Keratinocyte (primary cell): ENCODE measurements at regions not wholly inside any gene's neighbourhood (a gene's known extent, or its start where the extent isn't known, plus 50 kb on each side); places are given as distances from the start of the nearest gene placed in this dataset.

Experiments used
- DNase-seq: peaks from one replicate; pipeline ENCODE4 v3.0.0-alpha.2; 2011; ENCODE audit warnings: low read depth, missing footprints, low spot score
- FAIRE-seq: peaks from 2 replicates; lab custom pipeline; 2011; peaks lifted over from hg19 to GRCh38; lab: Jason Lieb, UNC
- H2AFZ ChIP-seq: 2 replicates; pipeline ENCODE4 v1.6.0; 2012; ENCODE audit warnings: low read length, control low read depth, inconsistent platforms; ENCODE audit not compliant: control insufficient read depth
- H3K27ac ChIP-seq: 2 replicates; pipeline ENCODE4 v1.5.1; 2011; ENCODE audit warnings: low read length; ENCODE audit not compliant: control insufficient read depth, insufficient read depth
- H3K27me3 ChIP-seq: 3 replicates; pipeline ENCODE4 v1.6.0; 2011; ENCODE audit warnings: low read length; ENCODE audit not compliant: control insufficient read depth, insufficient read depth; ENCODE audit errors: extremely low read depth
- H3K36me3 ChIP-seq, 2 experiments: 2 replicates in 1 of 2; 3 replicates in 1 of 2; pipeline ENCODE4 v1.5.1; 2011; ENCODE audit warnings: low read length in 2 of 2, mild to moderate bottlenecking in 1 of 2; ENCODE audit not compliant: control insufficient read depth in 2 of 2, insufficient read depth in 2 of 2; ENCODE audit errors: extremely low read depth in 1 of 2
- H3K4me1 ChIP-seq: 3 replicates; pipeline ENCODE4 v1.5.1; 2011; ENCODE audit warnings: low read length; ENCODE audit not compliant: control insufficient read depth, insufficient read depth; ENCODE audit errors: extremely low read depth
- H3K4me2 ChIP-seq: 3 replicates; pipeline ENCODE4 v1.6.0; 2011; ENCODE audit warnings: low read depth, low read length; ENCODE audit not compliant: control insufficient read depth, insufficient read depth; ENCODE audit errors: extremely low read depth
- H3K4me3 ChIP-seq, 3 experiments: fragments of 200-600 bp in 1 of 3; sonication (generic) in 1 of 3; 2 replicates in 2 of 3; 3 replicates in 1 of 3; pipeline ENCODE4 v1.5.1; 2011 to 2016; ENCODE audit warnings: low read length in 3 of 3, mild to moderate bottlenecking in 3 of 3, control low read depth in 2 of 3, inconsistent platforms in 1 of 3, low read depth in 1 of 3, mixed read lengths in 1 of 3, mixed run types in 1 of 3, moderate library complexity in 1 of 3; ENCODE audit not compliant: control insufficient read depth in 2 of 3, insufficient read depth in 2 of 3; ENCODE audit errors: extremely low read depth in 1 of 3
- H3K79me2 ChIP-seq: 2 replicates; pipeline ENCODE4 v1.6.0; 2012; ENCODE audit warnings: low read length; ENCODE audit not compliant: control insufficient read depth, insufficient read depth
- H3K9ac ChIP-seq: 3 replicates; pipeline ENCODE4 v1.6.0; 2011; ENCODE audit warnings: low read length; ENCODE audit not compliant: control insufficient read depth, insufficient read depth; ENCODE audit errors: extremely low read depth
- H3K9me1 ChIP-seq: 3 replicates; pipeline ENCODE4 v1.6.0; 2011; ENCODE audit warnings: low read length; ENCODE audit not compliant: control insufficient read depth, insufficient read depth; ENCODE audit errors: extremely low read depth
- H3K9me3 ChIP-seq: 2 replicates; pipeline ENCODE4 v1.5.1; 2012; ENCODE audit warnings: low read depth, low read length; ENCODE audit not compliant: control insufficient read depth
- H4K20me1 ChIP-seq: 3 replicates; pipeline ENCODE4 v1.6.0; 2011; ENCODE audit warnings: low read length; ENCODE audit not compliant: control insufficient read depth, insufficient read depth; ENCODE audit errors: extremely low read depth
- EZH2 ChIP-seq: IDR thresholded peaks from one replicate; pipeline ENCODE4 v1.6.1; 2012; ENCODE audit warnings: inconsistent platforms, mild to moderate bottlenecking, low read length, moderate library complexity
- dilution Hi-C: fragments of 300-500 bp; cut with MboI; formaldehyde crosslinking; loops from one replicate; pipeline ENCODE4 v1.7.0; 2020; ENCODE audit warnings: low sequenced_read_pairs; ENCODE audit not compliant: extremely low pct_ligation_motif_present
- TF ChIP-seq, protein P1 (sequence below), 3 experiments: IDR thresholded peaks in 1 of 3; conservative IDR thresholded peaks in 1 of 3; optimal IDR thresholded peaks in 1 of 3; 2 replicates in 2 of 3; 3 replicates in 1 of 3; pipeline versions ENCODE3 to v1.5.1; 2011; ENCODE audit warnings: low read length in 3 of 3, mild to moderate bottlenecking in 3 of 3, moderate library complexity in 2 of 3, control low read depth in 1 of 3, inconsistent platforms in 1 of 3; ENCODE audit not compliant: insufficient read depth in 2 of 3; ENCODE audit errors: extremely low read depth in 1 of 3

DNA sequence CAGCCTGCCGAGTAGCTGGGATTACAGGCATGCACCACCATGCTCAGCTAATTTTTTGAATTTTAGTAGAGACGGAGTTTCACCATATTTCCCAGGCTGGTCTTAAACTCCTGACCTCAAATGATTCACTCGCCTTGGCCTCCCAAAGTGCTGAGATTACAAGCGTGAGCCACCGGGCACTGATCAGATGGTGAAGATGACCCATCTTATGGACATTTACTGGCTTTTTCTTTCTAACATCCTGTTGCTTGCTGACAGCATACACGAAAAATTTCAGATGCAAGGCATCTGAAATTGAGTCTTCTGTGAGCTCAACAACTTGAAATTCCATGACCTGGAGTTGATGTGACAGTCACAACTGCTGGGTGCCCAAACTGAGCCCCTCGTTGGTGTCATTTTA, 859.5 kb upstream of the CNTNAP5 start:
- no peaks in the 10 kb centered on the region for H3K27me3 ChIP-seq
- H2AFZ ChIP-seq = no peak overlapping the region
- H3K9me1 ChIP-seq = no peaks in the 10 kb centered on the region
- H4K20me1 ChIP-seq = no peaks in the 10 kb centered on the region
- H3K4me1 ChIP-seq = no peaks in the 10 kb centered on the region
- H3K4me3 ChIP-seq = no peak overlapping the region
- dilution Hi-C loops = no loop called here
- no peak overlapping the region for H3K9ac ChIP-seq
- H3K9me3 ChIP-seq = no peaks in the 10 kb centered on the region
- H3K36me3 ChIP-seq = no peaks in the 10 kb centered on the region
- no peak overlapping the region for H3K27ac ChIP-seq
- no peak overlapping the region for H3K4me2 ChIP-seq
- no peak for TF ChIP-seq EZH2
- TF ChIP-seq, protein P1, sequence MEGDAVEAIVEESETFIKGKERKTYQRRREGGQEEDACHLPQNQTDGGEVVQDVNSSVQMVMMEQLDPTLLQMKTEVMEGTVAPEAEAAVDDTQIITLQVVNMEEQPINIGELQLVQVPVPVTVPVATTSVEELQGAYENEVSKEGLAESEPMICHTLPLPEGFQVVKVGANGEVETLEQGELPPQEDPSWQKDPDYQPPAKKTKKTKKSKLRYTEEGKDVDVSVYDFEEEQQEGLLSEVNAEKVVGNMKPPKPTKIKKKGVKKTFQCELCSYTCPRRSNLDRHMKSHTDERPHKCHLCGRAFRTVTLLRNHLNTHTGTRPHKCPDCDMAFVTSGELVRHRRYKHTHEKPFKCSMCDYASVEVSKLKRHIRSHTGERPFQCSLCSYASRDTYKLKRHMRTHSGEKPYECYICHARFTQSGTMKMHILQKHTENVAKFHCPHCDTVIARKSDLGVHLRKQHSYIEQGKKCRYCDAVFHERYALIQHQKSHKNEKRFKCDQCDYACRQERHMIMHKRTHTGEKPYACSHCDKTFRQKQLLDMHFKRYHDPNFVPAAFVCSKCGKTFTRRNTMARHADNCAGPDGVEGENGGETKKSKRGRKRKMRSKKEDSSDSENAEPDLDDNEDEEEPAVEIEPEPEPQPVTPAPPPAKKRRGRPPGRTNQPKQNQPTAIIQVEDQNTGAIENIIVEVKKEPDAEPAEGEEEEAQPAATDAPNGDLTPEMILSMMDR (optimal IDR thresholded peaks at IDR 0.05 in 1 of 3, IDR thresholded peaks at IDR 0.05 in 1 of 3, conservative IDR thresholded peaks at IDR 0.05 in 1 of 3; ENCODE audit: extremely low read depth in 1 of 3, insufficient read depth in 2 of 3, low read length in 3 of 3) = no peak
- DNase-seq (no peak), FAIRE-seq (no peak)
- no peaks in the 10 kb centered on the region for H3K79me2 ChIP-seq

DNA sequence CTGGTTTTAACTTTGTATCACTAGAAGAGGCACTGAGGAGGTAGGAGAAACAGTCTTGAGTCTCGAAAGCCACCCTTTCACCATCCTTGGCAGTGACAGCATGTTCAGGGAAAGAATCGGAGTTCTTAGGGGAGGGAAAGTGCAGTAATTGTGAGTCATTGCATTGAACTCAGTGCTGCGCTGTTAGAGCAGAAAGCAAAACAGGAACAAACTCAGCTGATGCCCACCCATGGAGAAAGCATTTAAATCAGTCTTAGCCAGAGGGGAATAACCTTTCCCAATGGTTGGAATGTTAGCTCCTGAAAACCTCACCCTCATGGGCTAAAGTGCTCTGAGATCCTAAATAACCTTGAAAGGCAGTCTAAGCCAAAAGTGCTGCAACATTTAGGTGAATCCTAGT, 845.6 kb upstream of the CNTNAP5 start:
- no peaks in the 10 kb centered on the region for H3K9me3 ChIP-seq
- DNase-seq (no peak), FAIRE-seq (no peak)
- no peak overlapping the region for H3K27ac ChIP-seq
- dilution Hi-C loops = no loop called here
- TF ChIP-seq EZH2 = no peak
- TF ChIP-seq, protein P1 (optimal IDR thresholded peaks at IDR 0.05 in 1 of 3, IDR thresholded peaks at IDR 0.05 in 1 of 3, conservative IDR thresholded peaks at IDR 0.05 in 1 of 3; ENCODE audit: extremely low read depth in 1 of 3, insufficient read depth in 2 of 3, low read length in 3 of 3) = no peak
- H3K4me2 ChIP-seq = no peak overlapping the region
- H3K36me3 ChIP-seq = no peaks in the 10 kb centered on the region
- no peaks in the 10 kb centered on the region for H3K4me1 ChIP-seq
- H3K9me1 ChIP-seq = no peaks in the 10 kb centered on the region
- H3K27me3 ChIP-seq = no peaks in the 10 kb centered on the region
- no peak overlapping the region for H2AFZ ChIP-seq
- H3K4me3 ChIP-seq = no peak overlapping the region
- no peaks in the 10 kb centered on the region for H3K79me2 ChIP-seq
- no peaks in the 10 kb centered on the region for H4K20me1 ChIP-seq
- no peak overlapping the region for H3K9ac ChIP-seq
